ENCODE measurements at regions not wholly inside any gene's neighbourhood (a gene's known extent, or its start where the extent isn't known, plus 50 kb on each side); places are given as distances from the start of the nearest gene placed in this dataset.

DNA sequence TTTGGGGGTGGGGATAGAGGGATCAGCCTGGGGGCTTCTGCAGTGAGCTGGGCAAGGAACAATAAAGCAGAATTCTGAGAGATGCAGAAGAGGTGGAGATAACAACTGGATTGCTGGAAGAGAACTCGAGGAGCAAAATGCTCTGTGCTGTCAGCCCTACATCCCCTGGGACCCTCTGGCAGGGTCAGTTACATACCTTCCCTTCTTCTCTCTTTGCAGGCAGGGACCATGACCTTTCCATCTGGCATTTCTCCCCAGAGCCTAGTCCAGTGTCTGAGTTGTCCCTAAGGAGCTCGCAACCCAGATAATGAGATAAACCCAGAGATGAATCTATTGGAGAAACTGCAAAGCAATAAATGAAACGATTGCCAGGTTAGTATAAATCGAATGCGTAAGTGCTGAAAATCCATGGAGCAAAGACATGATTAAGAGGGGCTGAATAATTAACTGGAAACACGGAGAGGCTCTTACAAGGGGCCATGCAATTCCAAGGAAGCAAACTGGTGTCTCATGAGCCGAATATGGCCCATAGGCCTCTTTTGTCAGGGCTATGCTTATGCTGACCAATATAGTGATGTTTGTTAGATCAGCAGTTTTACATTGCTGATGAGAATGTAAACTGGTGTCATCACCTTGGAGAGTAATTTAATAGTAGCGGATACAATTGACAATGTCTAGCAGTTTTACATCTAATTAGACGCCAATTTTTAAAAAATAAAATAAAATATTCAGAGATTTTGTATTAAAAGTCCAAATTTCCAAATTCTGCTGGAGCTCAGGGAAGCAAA is 129.4 kb upstream of the IRX5 start:
- no peak overlapping the region for H3K4me3 ChIP-seq (replicated peaks; ENCODE audit: low read depth, low read length)
- no peak for DNase-seq (ENCODE audit: extremely low read depth, low read depth)
- TF ChIP-seq CTCF (IDR thresholded peaks at IDR 0.05; ENCODE audit: low read depth, low read length, missing control alignments): no peak

- no peak overlapping the region for H3K4me3 ChIP-seq (replicated peaks; ENCODE audit: low read depth, low read length)
- TF ChIP-seq CTCF (IDR thresholded peaks at IDR 0.05; ENCODE audit: low read depth, low read length, missing control alignments): no peak
- DNase-seq (ENCODE audit: extremely low read depth, low read depth): no peak
Measured at GRCh38 chr16:54798267-54798666, 132.4 kb upstream of the IRX5 start.

DNA sequence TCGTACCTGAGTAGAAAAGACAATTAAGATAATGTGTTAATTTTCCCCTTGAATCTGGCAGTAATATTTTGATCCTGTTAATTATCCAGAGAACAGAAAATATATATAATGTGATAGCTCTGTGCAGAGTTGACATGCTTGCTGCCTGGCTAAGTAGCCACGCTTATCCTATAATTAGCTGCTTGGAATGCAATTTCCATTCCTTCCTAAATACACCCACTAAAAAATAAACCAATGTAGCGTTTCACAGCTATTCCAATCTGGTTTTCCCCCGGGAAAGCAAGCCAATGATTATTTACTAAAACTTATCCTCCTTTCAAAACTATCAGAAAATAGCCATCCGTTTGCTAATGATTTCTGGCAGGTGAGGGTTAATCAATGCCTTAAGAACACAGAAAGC is 134.5 kb upstream of the IRX5 start:
- no peak for DNase-seq (ENCODE audit: extremely low read depth, low read depth)
- H3K4me3 ChIP-seq (replicated peaks; ENCODE audit: low read depth, low read length): no peak overlapping the region
- TF ChIP-seq CTCF (IDR thresholded peaks at IDR 0.05; ENCODE audit: low read depth, low read length, missing control alignments): no peak

DNA sequence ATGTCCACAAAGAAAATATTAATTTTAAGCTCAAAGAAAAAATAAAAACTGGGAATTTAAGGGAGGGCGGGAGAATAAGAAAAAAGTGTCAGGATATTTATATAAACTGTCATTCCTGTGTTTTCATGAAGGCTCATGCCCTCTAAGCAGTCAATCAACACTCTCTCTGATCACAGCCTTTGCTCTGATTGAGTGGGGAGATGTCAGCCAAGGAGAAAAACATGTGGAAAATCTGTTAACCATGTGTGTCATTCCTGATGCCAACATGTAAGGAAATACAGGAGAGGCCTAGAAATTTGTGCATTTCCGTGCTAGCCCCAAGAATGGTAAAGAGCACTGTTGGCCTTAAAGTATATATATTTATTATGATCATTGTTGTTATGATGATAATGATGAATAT is 137.9 kb upstream of the IRX5 start:
- no peak overlapping the region for H3K4me3 ChIP-seq (replicated peaks; ENCODE audit: low read depth, low read length)
- TF ChIP-seq CTCF (IDR thresholded peaks at IDR 0.05; ENCODE audit: low read depth, low read length, missing control alignments): no peak
- DNase-seq (ENCODE audit: extremely low read depth, low read depth): no peak

GRCh38 chr16:54787045-54787444 is 143.6 kb upstream of the IRX5 start:
- TF ChIP-seq CTCF (IDR thresholded peaks at IDR 0.05; ENCODE audit: low read depth, low read length, missing control alignments): no peak
- DNase-seq (ENCODE audit: extremely low read depth, low read depth): no peak
- H3K4me3 ChIP-seq (replicated peaks; ENCODE audit: low read depth, low read length): no peak overlapping the region

DNA sequence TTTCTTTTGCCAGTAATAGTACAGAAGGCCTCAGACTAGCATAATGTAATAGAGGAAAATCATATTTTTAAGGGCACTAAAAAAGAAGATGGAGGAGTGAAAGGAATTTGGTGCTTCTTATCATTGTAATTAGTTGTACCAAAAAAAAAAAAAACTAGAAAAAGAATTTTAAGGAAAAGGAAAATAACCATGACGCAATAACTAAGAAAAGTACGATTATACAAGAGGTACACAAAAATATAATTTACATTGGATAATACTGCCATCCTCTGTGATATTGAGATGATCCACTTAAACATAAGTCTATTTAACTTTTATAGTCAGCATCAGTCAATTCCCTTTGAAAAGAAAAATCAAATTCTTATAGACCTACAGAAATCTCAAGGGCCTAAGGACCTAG is 146.7 kb upstream of the IRX5 start:
- H3K4me3 ChIP-seq (replicated peaks; ENCODE audit: low read depth, low read length): no peak overlapping the region
- DNase-seq (ENCODE audit: extremely low read depth, low read depth): no peak
- no peak for TF ChIP-seq CTCF (IDR thresholded peaks at IDR 0.05; ENCODE audit: low read depth, low read length, missing control alignments)

- DNase-seq (ENCODE audit: extremely low read depth, low read depth): no peak
- no peak overlapping the region for H3K4me3 ChIP-seq (replicated peaks; ENCODE audit: low read depth, low read length)
- no peak for TF ChIP-seq CTCF (IDR thresholded peaks at IDR 0.05; ENCODE audit: low read depth, low read length, missing control alignments)
Measured at GRCh38 chr16:54783226-54783625, 147.4 kb upstream of the IRX5 start.

Measured in HFF-Myc (cell line).